Ascending aorta (tissue), 2 donors: ENCODE measurements at regions not wholly inside any gene's neighbourhood (a gene's known extent, or its start where the extent isn't known, plus 50 kb on each side); places are given as distances from the start of the nearest gene placed in this dataset.
A peak's percentile ranks its signal among the peaks of the same experiment; 100 is the strongest.

Experiments
- DNase-seq, 2 donors: peaks; one replicate each; pipeline ENCODE4 v3.0.0-alpha.2; 2019; ENCODE audit warnings: low spot score in 2 of 2
- H3K27ac ChIP-seq, 2 donors: fragments of 200-600 bp; sonication (generic); one replicate each; pipeline ENCODE4 v1.5.1; 2016 to 2017; ENCODE audit warnings: mild to moderate bottlenecking in 1 of 2
- H3K27me3 ChIP-seq: fragments of 200-600 bp; sonication (generic); one replicate; pipeline ENCODE4 v1.5.1; 2017
- H3K36me3 ChIP-seq, 2 donors: fragments of 200-600 bp; sonication (generic); one replicate each; pipeline ENCODE4 v1.5.1; 2016
- H3K4me1 ChIP-seq, 2 donors: fragments of 200-600 bp; sonication (generic); one replicate each; pipeline ENCODE4 v1.5.1; 2016 to 2017; ENCODE audit warnings: mild to moderate bottlenecking in 1 of 2
- H3K4me3 ChIP-seq, 2 donors: fragments of 200-600 bp; sonication (generic); one replicate each; pipeline ENCODE4 v1.5.1; 2016 to 2017; ENCODE audit warnings: mild to moderate bottlenecking in 1 of 2
- H3K9me3 ChIP-seq, 2 donors: fragments of 200-600 bp; sonication (generic); one replicate each; pipeline ENCODE4 v1.5.1; 2016
- CTCF ChIP-seq, 3 experiments: fragments of 200-600 bp in 2 of 3; fragments of 450-650 bp in 1 of 3; sonication (generic) in 2 of 3; IDR thresholded peaks; one replicate each; pipeline ENCODE4 v1.5.1; 2016 to 2019; ENCODE audit warnings: antibody characterized with exemption in 3 of 3, mild to moderate bottlenecking in 1 of 3, moderate library complexity in 1 of 3
- intact Hi-C: fragments of 100-400 bp; cut with DNase I; formaldehyde crosslinking; loops from one replicate; pipeline ENCODE4 v1.15.1; 2023

GRCh38 chr6:140478631-140479030 is 1104.2 kb upstream of the CITED2 start:
- H3K9me3 ChIP-seq = no peaks in the 10 kb centered on the region
- no peak for DNase-seq
- no peak for TF ChIP-seq CTCF (IDR thresholded peaks at IDR 0.05)
- no peak overlapping the region for H3K4me3 ChIP-seq
- no peaks in the 10 kb centered on the region for H3K36me3 ChIP-seq
- no peaks in the 10 kb centered on the region for H3K4me1 ChIP-seq
- intact Hi-C loops = no loop called here
- H3K27ac ChIP-seq = no peak overlapping the region
- no peaks in the 10 kb centered on the region for H3K27me3 ChIP-seq

GRCh38 chr6:140475086-140475485 is 1100.6 kb upstream of the CITED2 start:
- Histone ChIP-seq H3K4me1 (no peaks in the 10 kb centered on the region), H3K4me3 (no peak overlapping the region), H3K27me3 (no peaks in the 10 kb centered on the region), H3K27ac (no peak overlapping the region), H3K9me3 (no peaks in the 10 kb centered on the region), H3K36me3 (no peaks in the 10 kb centered on the region)
- intact Hi-C loops = no loop called here
- no peak for TF ChIP-seq CTCF (IDR thresholded peaks at IDR 0.05)
- no peak for DNase-seq

- no peak overlapping the region for H3K27ac ChIP-seq
- peaks cover 0 to 21% of the 10 kb centered on the region in 2 donors for H3K9me3 ChIP-seq
- no peak for DNase-seq
- no peaks in the 10 kb centered on the region for H3K27me3 ChIP-seq
- no peak for TF ChIP-seq CTCF (IDR thresholded peaks at IDR 0.05)
- H3K36me3 ChIP-seq = no peaks in the 10 kb centered on the region
- peaks cover 0 to 11% of the 10 kb centered on the region in 2 donors for H3K4me1 ChIP-seq
- intact Hi-C loops = no loop called here
- no peak overlapping the region for H3K4me3 ChIP-seq
Measured at GRCh38 chr6:140464720-140465119, 1090.3 kb upstream of the CITED2 start.

- intact Hi-C loops = no loop called here
- Histone ChIP-seq H3K9me3 (peaks cover 0 to 21% of the 10 kb centered on the region in 2 donors), H3K27me3 (no peaks in the 10 kb centered on the region), H3K4me1 (peaks cover 0 to 11% of the 10 kb centered on the region in 2 donors), H3K36me3 (no peaks in the 10 kb centered on the region), H3K27ac (peak overlapping the region; percentile 75 to 82), H3K4me3 (no peak overlapping the region)
- TF ChIP-seq CTCF (IDR thresholded peaks at IDR 0.05) = no peak
- no peak for DNase-seq
Measured at GRCh38 chr6:140463312-140463710, 1088.9 kb upstream of the CITED2 start.

- peak overlapping the region in 1 of 2 donors; percentile 10 for H3K4me3 ChIP-seq
- TF ChIP-seq CTCF (IDR thresholded peaks at IDR 0.05) = no peak
- peaks cover 0 to 11% of the 10 kb centered on the region in 2 donors for H3K4me1 ChIP-seq
- peak overlapping the region; percentile 75 to 82 for H3K27ac ChIP-seq
- intact Hi-C loops = no loop called here
- no peak for DNase-seq
- H3K9me3 ChIP-seq = peaks cover 0 to 21% of the 10 kb centered on the region in 2 donors
- no peaks in the 10 kb centered on the region for H3K36me3 ChIP-seq
- H3K27me3 ChIP-seq = no peaks in the 10 kb centered on the region
Measured at GRCh38 chr6:140462453-140463311, 1088.2 kb upstream of the CITED2 start.
